Brain microvascular endothelial cell (primary cell): ENCODE measurements at regions not wholly inside any gene's neighbourhood (a gene's known extent, or its start where the extent isn't known, plus 50 kb on each side); places are given as distances from the start of the nearest gene placed in this dataset.

Experiments
- DNase-seq: peaks from one replicate; pipeline ENCODE4 v3.0.0-alpha.2; 2020
- H3K27ac ChIP-seq: fragments of 250-450 bp; sonication (Bioruptor Pico); 2 replicates; pipeline ENCODE4 v1.5.1; 2020; ENCODE audit warnings: mild to moderate bottlenecking, moderate library complexity
- H3K27me3 ChIP-seq: fragments of 250-450 bp; sonication (Bioruptor Pico); replicated peaks from 2 replicates; pipeline ENCODE4 v1.5.1; 2020; ENCODE audit warnings: mild to moderate bottlenecking
- H3K36me3 ChIP-seq: fragments of 250-450 bp; sonication (Bioruptor Pico); replicated peaks from 2 replicates; pipeline ENCODE4 v1.5.1; 2020; ENCODE audit warnings: mild to moderate bottlenecking
- H3K4me3 ChIP-seq: 2 replicates; pipeline ENCODE4 v1.5.1; 2011; ENCODE audit warnings: low read depth, mild to moderate bottlenecking, control low read depth, low read length, moderate library complexity
- in situ Hi-C: cut with HindIII; loops from 2 replicates; pipeline ENCODE4 v1.10.0; 2017; ENCODE audit warnings: low sequenced_read_pairs, low pct_ligation_motif_present
- TF ChIP-seq, protein P1 (sequence below): IDR thresholded peaks from 2 replicates; pipeline ENCODE4 v1.5.1; 2011; ENCODE audit warnings: low read depth, mild to moderate bottlenecking, moderate library complexity, low read length, control low read depth, inconsistent platforms; ENCODE audit errors: missing control alignments

DNA sequence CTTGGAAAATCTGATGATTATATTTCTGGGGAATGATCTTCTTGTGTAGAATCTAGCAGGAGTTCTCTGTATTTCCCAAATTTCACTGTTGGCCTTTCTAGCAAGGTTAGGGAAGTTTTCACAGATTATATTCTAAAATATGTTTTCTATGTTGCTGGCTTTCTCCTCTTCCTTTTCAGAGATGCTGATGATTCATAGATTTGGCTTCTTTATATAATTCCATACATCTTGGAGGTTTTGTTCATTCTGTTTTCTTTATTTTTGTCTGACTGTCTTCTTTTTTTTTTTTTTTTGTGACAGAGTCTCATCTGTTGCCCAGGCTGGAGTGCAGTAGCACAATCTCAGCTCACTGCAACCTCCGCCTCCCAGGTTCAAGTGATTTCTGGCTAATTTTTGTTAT is 957.9 kb upstream of the SLIT2 start:
- H3K4me3 ChIP-seq = no peak overlapping the region
- no peak for DNase-seq
- H3K36me3 ChIP-seq = no peaks in the 10 kb centered on the region
- TF ChIP-seq, protein P1, sequence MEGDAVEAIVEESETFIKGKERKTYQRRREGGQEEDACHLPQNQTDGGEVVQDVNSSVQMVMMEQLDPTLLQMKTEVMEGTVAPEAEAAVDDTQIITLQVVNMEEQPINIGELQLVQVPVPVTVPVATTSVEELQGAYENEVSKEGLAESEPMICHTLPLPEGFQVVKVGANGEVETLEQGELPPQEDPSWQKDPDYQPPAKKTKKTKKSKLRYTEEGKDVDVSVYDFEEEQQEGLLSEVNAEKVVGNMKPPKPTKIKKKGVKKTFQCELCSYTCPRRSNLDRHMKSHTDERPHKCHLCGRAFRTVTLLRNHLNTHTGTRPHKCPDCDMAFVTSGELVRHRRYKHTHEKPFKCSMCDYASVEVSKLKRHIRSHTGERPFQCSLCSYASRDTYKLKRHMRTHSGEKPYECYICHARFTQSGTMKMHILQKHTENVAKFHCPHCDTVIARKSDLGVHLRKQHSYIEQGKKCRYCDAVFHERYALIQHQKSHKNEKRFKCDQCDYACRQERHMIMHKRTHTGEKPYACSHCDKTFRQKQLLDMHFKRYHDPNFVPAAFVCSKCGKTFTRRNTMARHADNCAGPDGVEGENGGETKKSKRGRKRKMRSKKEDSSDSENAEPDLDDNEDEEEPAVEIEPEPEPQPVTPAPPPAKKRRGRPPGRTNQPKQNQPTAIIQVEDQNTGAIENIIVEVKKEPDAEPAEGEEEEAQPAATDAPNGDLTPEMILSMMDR = no peak
- in situ Hi-C loops = no loop called here
- no peak overlapping the region for H3K27ac ChIP-seq
- no peaks in the 10 kb centered on the region for H3K27me3 ChIP-seq

DNA sequence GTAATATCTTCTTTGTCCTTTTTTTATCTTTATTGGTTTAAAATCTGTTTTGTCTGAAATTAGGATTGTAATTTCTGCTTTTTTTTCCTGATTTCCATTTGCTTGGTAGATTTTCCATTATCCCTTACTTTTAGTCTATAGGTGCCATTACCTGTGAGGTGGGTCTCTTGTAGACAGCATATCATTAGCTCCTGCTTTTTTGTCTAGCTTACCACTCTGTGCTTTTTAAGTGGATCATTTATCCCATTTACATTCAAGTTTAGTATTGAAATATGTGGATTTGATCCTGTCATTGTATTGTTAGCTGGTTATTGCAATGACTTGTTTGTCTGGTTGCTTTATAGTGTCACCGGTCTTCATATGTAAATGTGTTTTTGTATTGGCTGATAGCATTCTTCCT is 958.6 kb upstream of the SLIT2 start:
- TF ChIP-seq, protein P1 = no peak
- H3K4me3 ChIP-seq = no peak overlapping the region
- H3K27ac ChIP-seq = no peak overlapping the region
- no peaks in the 10 kb centered on the region for H3K27me3 ChIP-seq
- no peaks in the 10 kb centered on the region for H3K36me3 ChIP-seq
- in situ Hi-C loops = no loop called here
- DNase-seq = no peak

DNA sequence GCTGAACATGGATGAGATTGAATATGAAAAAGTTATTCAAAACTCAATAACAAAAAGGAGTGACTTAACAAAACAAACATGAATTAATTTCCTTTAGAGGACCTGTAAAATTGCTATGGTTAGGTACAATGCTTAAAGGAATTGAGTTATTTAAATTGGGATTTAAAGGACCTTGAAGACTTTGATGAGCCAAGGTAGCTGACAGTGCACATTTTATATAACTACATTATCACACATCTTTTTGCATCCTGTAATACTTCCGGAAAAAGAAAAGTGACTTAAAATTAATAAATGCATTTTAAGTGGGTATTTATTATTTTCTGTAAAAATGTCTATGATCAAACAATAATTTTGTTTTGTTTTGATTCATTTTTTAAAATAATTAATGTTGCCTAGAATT is 964.8 kb upstream of the SLIT2 start:
- Histone ChIP-seq H3K27ac (no peak overlapping the region), H3K27me3 (no peaks in the 10 kb centered on the region), H3K4me3 (no peak overlapping the region), H3K36me3 (no peaks in the 10 kb centered on the region)
- DNase-seq = no peak
- in situ Hi-C loops = no loop called here
- TF ChIP-seq, protein P1 = no peak

DNA sequence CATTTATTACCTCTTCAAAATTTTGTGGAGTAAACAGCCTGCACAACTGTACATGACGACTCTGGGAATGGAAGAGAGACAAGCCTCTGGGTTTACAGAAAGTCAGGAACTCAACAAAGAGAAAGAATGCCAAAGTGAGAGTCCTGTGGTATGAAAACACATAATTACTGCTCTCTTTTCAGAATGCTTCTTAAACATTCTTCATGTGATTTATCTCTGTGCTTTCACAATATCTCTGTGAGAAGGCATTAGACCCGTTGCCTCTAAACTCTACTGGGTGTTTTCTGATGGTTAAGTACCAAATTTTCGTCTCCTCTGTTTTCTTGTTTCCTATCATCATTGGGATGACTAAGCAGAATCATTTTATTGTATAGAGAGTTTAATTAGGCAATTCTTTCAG is 966.6 kb upstream of the SLIT2 start:
- Histone ChIP-seq H3K27me3 (no peaks in the 10 kb centered on the region), H3K36me3 (no peaks in the 10 kb centered on the region), H3K4me3 (no peak overlapping the region), H3K27ac (no peak overlapping the region)
- in situ Hi-C loops = no loop called here
- TF ChIP-seq, protein P1 = no peak
- DNase-seq = no peak

DNA sequence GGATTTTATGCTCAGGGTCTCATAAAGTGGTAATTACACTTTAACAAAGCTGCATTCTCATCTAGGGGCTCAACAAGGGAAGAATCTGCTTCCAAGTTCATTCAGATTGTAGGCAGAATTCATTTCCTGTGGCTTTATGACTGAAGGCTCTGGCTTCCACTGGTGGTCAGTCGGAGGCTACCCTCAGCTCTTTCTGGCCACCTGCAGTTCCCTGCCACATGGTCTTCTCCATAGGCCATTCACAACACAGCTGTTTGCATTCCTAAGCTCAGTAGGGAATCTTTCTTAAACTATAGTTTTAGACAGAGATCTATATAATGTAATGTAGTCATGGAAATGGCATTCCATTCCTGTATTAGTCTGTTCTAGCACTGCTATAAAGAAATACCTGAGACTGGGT is 973.0 kb upstream of the SLIT2 start:
- Histone ChIP-seq H3K27ac (no peak overlapping the region), H3K27me3 (no peaks in the 10 kb centered on the region), H3K36me3 (no peaks in the 10 kb centered on the region), H3K4me3 (no peak overlapping the region)
- in situ Hi-C loops = no loop called here
- DNase-seq = peak; percentile 8
- TF ChIP-seq, protein P1 = no peak

DNA sequence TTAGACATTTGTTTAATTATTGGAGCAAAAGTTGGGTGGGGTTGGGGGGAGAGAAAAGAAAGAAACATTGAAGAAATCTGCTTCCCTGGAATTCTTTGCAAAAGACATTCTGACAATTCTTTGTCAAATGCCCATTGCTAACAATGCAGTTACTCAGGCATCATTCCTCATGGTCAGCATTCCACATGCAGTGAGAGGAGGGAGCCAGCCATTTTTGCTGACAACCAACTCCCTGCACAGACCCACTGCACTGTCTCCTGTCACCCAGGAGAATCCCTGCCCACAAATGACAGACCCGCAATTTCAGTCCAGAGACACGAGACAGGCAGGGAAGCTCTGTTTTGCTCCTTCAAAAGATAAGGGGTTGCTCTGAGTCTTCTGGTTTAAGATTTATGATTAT is 985.1 kb upstream of the SLIT2 start:
- TF ChIP-seq, protein P1 = no peak
- Histone ChIP-seq H3K27ac (no peak overlapping the region), H3K27me3 (no peaks in the 10 kb centered on the region), H3K36me3 (no peaks in the 10 kb centered on the region), H3K4me3 (no peak overlapping the region)
- in situ Hi-C loops = no loop called here
- DNase-seq = no peak
